A673 (cell line): ENCODE measurements at regions not wholly inside any gene's neighbourhood (a gene's known extent, or its start where the extent isn't known, plus 50 kb on each side); places are given as distances from the start of the nearest gene placed in this dataset.

Source experiments
- BruUV-seq: library from RNA; stranded (reverse); fragments of 400-500 nt; replicated peaks from 2 replicates; lab custom pipeline; 2021; lab: Mats Ljungman, UMichigan
- CTCF ChIA-PET: fragments of 300-600 bp; sonication (Branson Sonifier 250); formaldehyde crosslinking; loops from one replicate; lab custom pipeline; 2022; ENCODE audit warnings: antibody characterized with exemption; lab: Charles Lee
- POLR2A ChIA-PET: fragments of 300-600 bp; sonication (Branson Sonifier 250); formaldehyde crosslinking; loops from one replicate; lab custom pipeline; 2022; ENCODE audit warnings: antibody characterized with exemption; ENCODE audit not compliant: low non-redundant PET; lab: Charles Lee
- DNase-seq: peaks from one replicate; pipeline ENCODE4 v3.0.0-alpha.2; 2015; ENCODE audit warnings: low spot score
- H3K27ac ChIP-seq: fragments of 200-600 bp; sonication (generic); 2 replicates; pipeline ENCODE4 v1.5.1; 2016; ENCODE audit warnings: mixed run types, low read depth, mild to moderate bottlenecking, mixed read lengths, antibody characterized with exemption, low read length; ENCODE audit not compliant: poor library complexity, severe bottlenecking
- H3K27me3 ChIP-seq: fragments of 200-600 bp; sonication (generic); replicated peaks from 2 replicates; pipeline ENCODE4 v1.6.1; 2017; ENCODE audit warnings: mixed run types, low read depth, mild to moderate bottlenecking, mixed read lengths, antibody characterized with exemption, low read length; ENCODE audit not compliant: insufficient read depth, poor library complexity
- H3K36me3 ChIP-seq: fragments of 200-600 bp; sonication (generic); 2 replicates; pipeline ENCODE4 v1.6.1; 2016; ENCODE audit warnings: mixed run types, mild to moderate bottlenecking, mixed read lengths, antibody characterized with exemption, low read length; ENCODE audit not compliant: insufficient read depth, poor library complexity, severe bottlenecking
- H3K4me1 ChIP-seq: fragments of 200-600 bp; sonication (generic); 2 replicates; pipeline ENCODE4 v1.6.1; 2017; ENCODE audit warnings: mixed run types, mild to moderate bottlenecking, mixed read lengths, antibody characterized with exemption, low read length; ENCODE audit not compliant: insufficient read depth, poor library complexity, severe bottlenecking
- H3K4me3 ChIP-seq: fragments of 200-600 bp; sonication (generic); 2 replicates; pipeline ENCODE4 v1.5.1; 2016; ENCODE audit warnings: low read depth, mixed run types, mild to moderate bottlenecking, mixed read lengths, low read length; ENCODE audit not compliant: poor library complexity, severe bottlenecking
- H3K9me3 ChIP-seq: fragments of 200-600 bp; sonication (generic); 2 replicates; pipeline ENCODE4 v1.6.1; 2016; ENCODE audit warnings: mixed run types, low read depth, mild to moderate bottlenecking, mixed read lengths, antibody characterized with exemption, low read length; ENCODE audit not compliant: poor library complexity, severe bottlenecking
- CTCF ChIP-seq: fragments of 300-800, 200-600 bp; sonication (generic); conservative IDR thresholded peaks from 2 replicates; pipeline ENCODE4 v1.5.1; 2017; ENCODE audit warnings: low read depth, mild to moderate bottlenecking, antibody characterized with exemption, low read length, moderate library complexity, mixed read lengths
- EZH2 ChIP-seq: fragments of 200-600 bp; sonication (generic); IDR thresholded peaks from 2 replicates; pipeline ENCODE4 v1.6.1; 2017; ENCODE audit warnings: borderline replicate concordance, low read depth, mild to moderate bottlenecking, mixed read lengths, antibody characterized with exemption, low read length; ENCODE audit not compliant: poor library complexity, severe bottlenecking
- intact Hi-C: fragments of 100-400 bp; cut with micrococcal nuclease; formaldehyde crosslinking; loops from one replicate; pipeline ENCODE4 v1.10.0; 2022; ENCODE audit not compliant: unreplicated experiment

GRCh38 chr7:49636400-49636799, 137.0 kb upstream of the VWC2 start:
- CTCF ChIA-PET, result no interaction called here

GRCh38 chr7:49638166-49638565, 135.3 kb upstream of the VWC2 start:
- no peak for DNase-seq
- TF ChIP-seq CTCF (no peak), EZH2 (no peak)

More at GRCh38 chr7:49636400-49636799, 137.0 kb upstream of the VWC2 start:
- no peaks in the 10 kb centered on the region for H3K4me1 ChIP-seq
- no TSS peak for BruUV-seq
- intact Hi-C loops, result no loop called here
- no peak for DNase-seq
- H3K27ac ChIP-seq, result no peak overlapping the region
- TF ChIP-seq EZH2 (no peak), CTCF (no peak)
- POLR2A ChIA-PET, result no interaction called here
- no peaks in the 10 kb centered on the region for H3K36me3 ChIP-seq
- peaks cover 9% of the 10 kb centered on the region for H3K9me3 ChIP-seq
- H3K27me3 ChIP-seq, result no peaks in the 10 kb centered on the region
- no peak overlapping the region for H3K4me3 ChIP-seq

GRCh38 chr7:49639068-49639593, 134.3 kb upstream of the VWC2 start:
- no peak for TF ChIP-seq EZH2
- no peak for TF ChIP-seq CTCF
- H3K36me3 ChIP-seq, result no peaks in the 10 kb centered on the region
- no peak for DNase-seq
- BruUV-seq, result no TSS peak
- H3K27me3 ChIP-seq, result no peaks in the 10 kb centered on the region
- ChIA-PET POLR2A (no interaction called here), CTCF (no interaction called here)
- peaks cover 9% of the 10 kb centered on the region for H3K9me3 ChIP-seq
- no peaks in the 10 kb centered on the region for H3K4me1 ChIP-seq
- H3K27ac ChIP-seq, result no peak overlapping the region
- intact Hi-C loops, result no loop called here
- H3K4me3 ChIP-seq, result no peak overlapping the region

More at GRCh38 chr7:49638166-49638565, 135.3 kb upstream of the VWC2 start:
- Histone ChIP-seq H3K4me1 (no peaks in the 10 kb centered on the region), H3K27ac (no peak overlapping the region), H3K9me3 (peaks cover 9% of the 10 kb centered on the region), H3K36me3 (no peaks in the 10 kb centered on the region), H3K27me3 (no peaks in the 10 kb centered on the region), H3K4me3 (no peak overlapping the region)
- intact Hi-C loops, result no loop called here
- ChIA-PET CTCF (no interaction called here), POLR2A (no interaction called here)
- BruUV-seq, result no TSS peak
